Endodermal cell (in vitro differentiated cells): ENCODE measurements at regions not wholly inside any gene's neighbourhood (a gene's known extent, or its start where the extent isn't known, plus 50 kb on each side); places are given as distances from the start of the nearest gene placed in this dataset.

ENCODE experiments used
- DNase-seq: peaks from one replicate; pipeline ENCODE4 v3.0.0-alpha.2; 2017
- H3K27ac ChIP-seq: 2 replicates; pipeline ENCODE4 v1.5.1; 2013; ENCODE audit warnings: mild to moderate bottlenecking, low read depth, low read length, moderate library complexity
- H3K27me3 ChIP-seq: 2 replicates; pipeline ENCODE4 v1.6.1; 2013; ENCODE audit warnings: mild to moderate bottlenecking, low read length, moderate library complexity; ENCODE audit not compliant: insufficient read depth, control insufficient read depth, poor library complexity, severe bottlenecking
- H3K36me3 ChIP-seq: 2 replicates; pipeline ENCODE4 v1.7.0; 2013; ENCODE audit warnings: mild to moderate bottlenecking, low read length, moderate library complexity; ENCODE audit not compliant: control insufficient read depth, insufficient read depth
- H3K4me1 ChIP-seq: one replicate; pipeline ENCODE4 v1.7.0; 2013; ENCODE audit warnings: low read length; ENCODE audit not compliant: control insufficient read depth, insufficient read depth
- H3K4me3 ChIP-seq: 2 replicates; pipeline ENCODE4 v1.5.1; 2013; ENCODE audit warnings: mild to moderate bottlenecking, low read length, moderate library complexity
- H3K9ac ChIP-seq: 2 replicates; pipeline ENCODE4 v1.6.1; 2013; ENCODE audit warnings: mild to moderate bottlenecking, low read length, moderate library complexity; ENCODE audit not compliant: poor library complexity, severe bottlenecking; ENCODE audit errors: extremely low read depth
- H3K9me3 ChIP-seq: 2 replicates; pipeline ENCODE4 v1.6.1; 2013; ENCODE audit warnings: mild to moderate bottlenecking, low read length, moderate library complexity; ENCODE audit not compliant: control insufficient read depth
- H3K27ac Mint-ChIP-seq: 2 replicates; pipeline ENCODE4 v1.8.0; 2020; ENCODE audit warnings: mixed read lengths
- H3K27me3 Mint-ChIP-seq: 2 replicates; pipeline ENCODE4 v1.8.0; 2021; ENCODE audit warnings: mild to moderate bottlenecking, mixed read lengths; ENCODE audit not compliant: insufficient read depth
- H3K36me3 Mint-ChIP-seq: 2 replicates; pipeline ENCODE4 v1.8.0; 2020; ENCODE audit warnings: low read depth, mixed read lengths
- H3K4me1 Mint-ChIP-seq: 2 replicates; pipeline ENCODE4 v1.8.0; 2020; ENCODE audit warnings: mixed read lengths
- H3K4me3 Mint-ChIP-seq: 2 replicates; pipeline ENCODE4 v1.8.0; 2020; ENCODE audit warnings: mild to moderate bottlenecking, moderate library complexity, mixed read lengths
- H3K9me3 Mint-ChIP-seq: 2 replicates; pipeline ENCODE4 v1.8.0; 2020; ENCODE audit warnings: mild to moderate bottlenecking, mixed read lengths
- WGBS, 2 experiments: methylation state at CpG; one replicate each; pipeline versions ENCODE4 v1.1.5 to v1.1.7; 2013; ENCODE audit warnings: missing lambda C conversion rate in 2 of 2, mixed read lengths in 1 of 2; ENCODE audit not compliant: insufficient coverage in 1 of 2, insufficient read length in 1 of 2; 5-methylcytosine and 5-hydroxymethylcytosine counted together
- TF ChIP-seq, protein P1 (sequence below): fragments of 200-600 bp; sonication (generic); conservative IDR thresholded peaks from 2 replicates; pipeline ENCODE4 v1.5.0; 2021; ENCODE audit warnings: antibody characterized with exemption, mild to moderate bottlenecking

DNA sequence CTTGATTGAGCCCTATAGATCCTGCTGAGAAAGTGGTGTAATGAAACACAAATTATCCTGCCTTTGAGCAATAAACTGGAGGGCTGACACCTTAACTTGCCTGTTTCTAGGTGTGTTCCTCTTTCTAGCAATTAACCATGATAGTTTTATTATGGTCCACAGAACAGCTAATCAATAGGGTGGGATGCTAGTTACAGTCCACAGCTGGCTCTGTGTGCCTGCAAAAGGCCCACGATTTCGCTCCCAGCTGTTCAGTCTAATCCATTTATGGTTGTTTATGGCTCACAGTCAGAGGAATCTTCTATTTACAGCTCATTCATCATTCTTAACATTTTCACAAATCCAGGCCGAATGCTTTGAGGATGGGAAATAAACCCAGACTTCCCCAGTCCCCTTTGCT lies 674.9 kb downstream of the SMARCA1 start:
- H3K27ac Mint-ChIP-seq = no peak overlapping the region
- peaks cover 24% of the 10 kb centered on the region for H3K9me3 Mint-ChIP-seq
- H3K27me3 ChIP-seq = no peaks in the 10 kb centered on the region
- no peaks in the 10 kb centered on the region for H3K36me3 Mint-ChIP-seq
- no peaks in the 10 kb centered on the region for H3K36me3 ChIP-seq
- no peak for DNase-seq
- H3K4me1 Mint-ChIP-seq = no peaks in the 10 kb centered on the region
- no peak overlapping the region for H3K27ac ChIP-seq
- H3K4me3 Mint-ChIP-seq = no peak overlapping the region
- no peak overlapping the region for H3K4me3 ChIP-seq
- TF ChIP-seq, protein P1, sequence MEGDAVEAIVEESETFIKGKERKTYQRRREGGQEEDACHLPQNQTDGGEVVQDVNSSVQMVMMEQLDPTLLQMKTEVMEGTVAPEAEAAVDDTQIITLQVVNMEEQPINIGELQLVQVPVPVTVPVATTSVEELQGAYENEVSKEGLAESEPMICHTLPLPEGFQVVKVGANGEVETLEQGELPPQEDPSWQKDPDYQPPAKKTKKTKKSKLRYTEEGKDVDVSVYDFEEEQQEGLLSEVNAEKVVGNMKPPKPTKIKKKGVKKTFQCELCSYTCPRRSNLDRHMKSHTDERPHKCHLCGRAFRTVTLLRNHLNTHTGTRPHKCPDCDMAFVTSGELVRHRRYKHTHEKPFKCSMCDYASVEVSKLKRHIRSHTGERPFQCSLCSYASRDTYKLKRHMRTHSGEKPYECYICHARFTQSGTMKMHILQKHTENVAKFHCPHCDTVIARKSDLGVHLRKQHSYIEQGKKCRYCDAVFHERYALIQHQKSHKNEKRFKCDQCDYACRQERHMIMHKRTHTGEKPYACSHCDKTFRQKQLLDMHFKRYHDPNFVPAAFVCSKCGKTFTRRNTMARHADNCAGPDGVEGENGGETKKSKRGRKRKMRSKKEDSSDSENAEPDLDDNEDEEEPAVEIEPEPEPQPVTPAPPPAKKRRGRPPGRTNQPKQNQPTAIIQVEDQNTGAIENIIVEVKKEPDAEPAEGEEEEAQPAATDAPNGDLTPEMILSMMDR = no peak
- H3K9ac ChIP-seq = no peak overlapping the region
- H3K9me3 ChIP-seq = no peaks in the 10 kb centered on the region
- no peaks in the 10 kb centered on the region for H3K27me3 Mint-ChIP-seq
- 94% methylated on average over 3 of the region's 3 CpGs; no CpG with 5 or more reads in 1 of the 2 experiments for WGBS, 2 experiments
- H3K4me1 ChIP-seq = no peaks in the 10 kb centered on the region

DNA sequence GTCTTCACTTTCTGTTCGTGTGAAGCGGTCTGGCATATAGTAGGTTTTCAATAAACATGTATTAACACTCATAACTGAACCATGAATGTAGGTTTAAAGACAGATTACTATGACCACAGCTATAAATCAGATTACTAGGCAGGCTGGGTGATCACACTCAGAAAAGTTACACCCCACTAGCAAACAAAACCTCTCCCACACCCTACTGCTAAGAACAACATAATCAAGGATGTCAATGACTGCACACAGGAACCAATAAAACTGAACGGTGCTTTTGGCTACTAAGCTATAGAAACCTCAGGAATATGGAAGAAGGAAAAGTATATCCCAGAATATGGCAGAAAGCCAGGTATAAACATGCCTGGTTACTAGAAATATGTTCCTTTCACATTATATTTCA lies 676.9 kb downstream of the SMARCA1 start:
- no peaks in the 10 kb centered on the region for H3K9me3 ChIP-seq
- H3K27ac ChIP-seq = no peak overlapping the region
- H3K36me3 Mint-ChIP-seq = no peaks in the 10 kb centered on the region
- 96% methylated on average over 3 of the region's 3 CpGs; no CpG with 5 or more reads in 1 of the 2 experiments for WGBS, 2 experiments
- no peak overlapping the region for H3K27ac Mint-ChIP-seq
- no peak for DNase-seq
- H3K4me1 ChIP-seq = no peaks in the 10 kb centered on the region
- no peaks in the 10 kb centered on the region for H3K36me3 ChIP-seq
- no peak overlapping the region for H3K4me3 Mint-ChIP-seq
- H3K9me3 Mint-ChIP-seq = peaks cover 16% of the 10 kb centered on the region
- no peaks in the 10 kb centered on the region for H3K27me3 Mint-ChIP-seq
- TF ChIP-seq, protein P1 = no peak
- no peak overlapping the region for H3K4me3 ChIP-seq
- no peak overlapping the region for H3K9ac ChIP-seq
- H3K4me1 Mint-ChIP-seq = no peaks in the 10 kb centered on the region
- no peaks in the 10 kb centered on the region for H3K27me3 ChIP-seq

DNA sequence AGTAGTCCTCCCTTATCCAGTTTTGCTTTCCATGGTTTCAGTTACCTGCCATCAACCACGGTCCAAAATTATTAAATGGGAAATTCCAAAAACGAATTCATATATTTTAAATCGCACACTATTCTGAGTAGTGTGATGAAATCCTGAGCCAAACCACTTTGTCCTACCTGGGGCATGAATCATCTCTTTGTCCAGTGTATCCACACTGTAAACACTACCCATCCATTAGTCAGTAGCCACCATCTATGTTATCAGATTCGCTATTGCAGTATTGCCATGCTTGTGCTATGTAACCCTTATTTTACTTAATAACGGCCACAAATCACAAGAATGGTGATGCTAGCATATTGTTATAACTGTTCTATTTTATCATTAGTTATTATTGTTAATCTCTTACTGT lies 704.6 kb downstream of the SMARCA1 start:
- Mint-ChIP-seq H3K4me3 (no peak overlapping the region), H3K9me3 (no peaks in the 10 kb centered on the region), H3K36me3 (no peaks in the 10 kb centered on the region), H3K4me1 (no peaks in the 10 kb centered on the region), H3K27ac (no peak overlapping the region), H3K27me3 (no peaks in the 10 kb centered on the region)
- no peak overlapping the region for H3K9ac ChIP-seq
- no peaks in the 10 kb centered on the region for H3K9me3 ChIP-seq
- H3K36me3 ChIP-seq = no peaks in the 10 kb centered on the region
- 91 to 100% methylated on average over 1 to 4 of the region's 5 CpGs for WGBS, 2 experiments
- no peaks in the 10 kb centered on the region for H3K27me3 ChIP-seq
- H3K27ac ChIP-seq = no peak overlapping the region
- H3K4me1 ChIP-seq = no peaks in the 10 kb centered on the region
- no peak for DNase-seq
- TF ChIP-seq, protein P1 = no peak
- H3K4me3 ChIP-seq = no peak overlapping the region
